ENCODE measurements at regions not wholly inside any gene's neighbourhood (a gene's known extent, or its start where the extent isn't known, plus 50 kb on each side); places are given as distances from the start of the nearest gene placed in this dataset.
A peak's percentile ranks its signal among the peaks of the same experiment; 100 is the strongest.

DNA sequence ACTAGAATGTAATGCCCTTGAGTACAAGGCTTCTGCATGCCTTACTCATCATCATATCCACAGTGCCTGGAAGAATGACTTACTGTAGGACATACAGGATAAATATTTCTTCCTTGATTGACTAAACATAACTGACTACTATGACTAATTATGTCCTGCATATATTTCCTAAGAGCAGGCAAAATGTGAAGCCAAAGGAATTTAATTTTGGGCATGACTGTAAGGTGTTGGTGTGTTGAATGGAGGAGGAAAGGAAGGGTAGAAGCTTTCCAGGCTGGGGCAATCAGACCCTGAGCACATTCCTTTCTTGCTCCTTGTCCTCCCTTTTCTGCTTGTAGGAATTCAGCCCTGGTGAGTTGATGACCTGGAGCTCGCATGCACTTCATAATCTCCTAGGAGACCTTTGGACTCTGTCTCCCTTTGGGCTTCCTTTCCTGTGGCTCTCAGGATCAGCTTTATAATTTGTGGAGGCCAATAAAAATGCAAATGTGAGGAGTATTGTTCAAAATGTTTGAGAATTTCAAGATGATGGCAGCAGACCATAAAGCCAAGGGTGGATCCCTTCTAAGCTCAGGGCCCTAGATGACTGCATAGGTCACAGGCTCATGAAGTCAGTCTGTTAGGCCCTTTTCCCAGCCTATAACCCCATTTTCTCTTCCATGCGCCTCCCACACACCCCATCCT is 174.0 kb downstream of the HMHB1 start:
- ChIA-PET POLR2A (no interaction called here), CTCF (no interaction called here)
- Histone ChIP-seq H3K27me3 (replicated peaks; ENCODE audit: control insufficient read depth, insufficient read depth, low read length) (no peaks in the 10 kb centered on the region), H3K4me3 (ENCODE audit: low read depth, low read length) (no peak overlapping the region), H3K36me3 (ENCODE audit: control insufficient read depth, insufficient read depth, low read length) (no peaks in the 10 kb centered on the region), H3K9me3 (no peaks in the 10 kb centered on the region; the same call in 1 of the 2 replicates), H3K4me1 (peaks cover 10% of the 10 kb centered on the region)
- intact Hi-C loops (cut with micrococcal nuclease; ENCODE audit: unreplicated experiment) = no loop called here
- Mint-ChIP-seq H3K9me3 (ENCODE audit: unreplicated experiment) (no peaks in the 10 kb centered on the region), H3K27me3 (ENCODE audit: insufficient read depth, unreplicated experiment) (peaks cover 11% of the 10 kb centered on the region), H3K36me3 (ENCODE audit: insufficient read depth, unreplicated experiment) (no peaks in the 10 kb centered on the region), H3K4me3 (ENCODE audit: unreplicated experiment) (no peak overlapping the region), H3K4me1 (ENCODE audit: low read depth, unreplicated experiment) (peaks cover 15% of the 10 kb centered on the region), H3K27ac (ENCODE audit: unreplicated experiment) (no peak overlapping the region)
- TF ChIP-seq, protein P1, sequence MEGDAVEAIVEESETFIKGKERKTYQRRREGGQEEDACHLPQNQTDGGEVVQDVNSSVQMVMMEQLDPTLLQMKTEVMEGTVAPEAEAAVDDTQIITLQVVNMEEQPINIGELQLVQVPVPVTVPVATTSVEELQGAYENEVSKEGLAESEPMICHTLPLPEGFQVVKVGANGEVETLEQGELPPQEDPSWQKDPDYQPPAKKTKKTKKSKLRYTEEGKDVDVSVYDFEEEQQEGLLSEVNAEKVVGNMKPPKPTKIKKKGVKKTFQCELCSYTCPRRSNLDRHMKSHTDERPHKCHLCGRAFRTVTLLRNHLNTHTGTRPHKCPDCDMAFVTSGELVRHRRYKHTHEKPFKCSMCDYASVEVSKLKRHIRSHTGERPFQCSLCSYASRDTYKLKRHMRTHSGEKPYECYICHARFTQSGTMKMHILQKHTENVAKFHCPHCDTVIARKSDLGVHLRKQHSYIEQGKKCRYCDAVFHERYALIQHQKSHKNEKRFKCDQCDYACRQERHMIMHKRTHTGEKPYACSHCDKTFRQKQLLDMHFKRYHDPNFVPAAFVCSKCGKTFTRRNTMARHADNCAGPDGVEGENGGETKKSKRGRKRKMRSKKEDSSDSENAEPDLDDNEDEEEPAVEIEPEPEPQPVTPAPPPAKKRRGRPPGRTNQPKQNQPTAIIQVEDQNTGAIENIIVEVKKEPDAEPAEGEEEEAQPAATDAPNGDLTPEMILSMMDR (IDR thresholded peaks at IDR 0.05; ENCODE audit: insufficient read depth in 1 of 2, low read depth in 1 of 2, low read length in 1 of 2, severe bottlenecking in 1 of 2, unreplicated experiment in 1 of 2) = no peak
- BruUV-seq (replicated peaks) = no TSS peak
- DNase-seq = peak; percentile 6 to 46

DNA sequence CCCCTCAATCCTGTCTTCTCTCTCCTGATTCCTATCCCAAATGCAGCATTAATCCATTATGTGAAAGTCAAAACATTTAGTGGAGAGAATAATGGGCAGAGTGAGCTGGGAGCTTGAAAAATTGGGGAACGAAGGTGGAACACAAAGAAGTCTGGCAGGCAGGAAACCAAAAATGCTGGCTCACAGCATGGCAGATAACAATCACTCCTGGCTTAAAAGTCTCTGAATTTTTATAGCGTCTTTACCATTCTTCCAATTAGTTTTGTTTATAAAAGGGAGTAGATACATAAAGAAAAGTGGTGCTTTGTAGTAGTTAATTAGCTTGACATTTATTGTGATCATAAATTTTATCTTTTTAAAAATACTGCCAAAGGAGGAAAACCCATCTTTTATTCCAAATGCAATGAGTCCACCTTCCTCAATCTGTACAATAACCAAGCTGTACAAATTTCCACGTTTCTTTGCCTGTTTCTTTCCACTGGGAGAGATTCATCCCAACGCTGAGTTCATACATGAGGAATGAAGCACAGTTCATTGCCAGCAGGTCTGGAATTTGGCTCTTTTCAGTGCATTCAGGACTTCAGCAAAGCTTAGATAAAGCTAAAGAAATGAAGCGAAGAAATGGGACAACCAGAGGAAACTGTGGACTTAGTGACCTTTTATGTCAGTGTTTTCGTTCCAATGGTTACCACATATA is 174.7 kb downstream of the HMHB1 start:
- H3K36me3 ChIP-seq (ENCODE audit: control insufficient read depth, insufficient read depth, low read length) = no peaks in the 10 kb centered on the region
- Mint-ChIP-seq H3K36me3 (ENCODE audit: insufficient read depth, unreplicated experiment) (no peaks in the 10 kb centered on the region), H3K4me3 (ENCODE audit: unreplicated experiment) (no peak overlapping the region), H3K9me3 (ENCODE audit: unreplicated experiment) (no peaks in the 10 kb centered on the region), H3K27me3 (ENCODE audit: insufficient read depth, unreplicated experiment) (peaks cover 6% of the 10 kb centered on the region), H3K27ac (ENCODE audit: unreplicated experiment) (no peak overlapping the region), H3K4me1 (ENCODE audit: low read depth, unreplicated experiment) (peaks cover 15% of the 10 kb centered on the region)
- no TSS peak for BruUV-seq (replicated peaks)
- POLR2A ChIA-PET = no interaction called here
- TF ChIP-seq, protein P1 (IDR thresholded peaks at IDR 0.05; ENCODE audit: insufficient read depth in 1 of 2, low read depth in 1 of 2, low read length in 1 of 2, severe bottlenecking in 1 of 2, unreplicated experiment in 1 of 2) = no peak
- H3K4me3 ChIP-seq (ENCODE audit: low read depth, low read length) = no peak overlapping the region
- CTCF ChIA-PET = no interaction called here
- no peaks in the 10 kb centered on the region; the same call in 1 of the 2 replicates for H3K9me3 ChIP-seq
- no peak for DNase-seq
- peaks cover 10% of the 10 kb centered on the region for H3K4me1 ChIP-seq
- no peaks in the 10 kb centered on the region for H3K27me3 ChIP-seq (replicated peaks; ENCODE audit: control insufficient read depth, insufficient read depth, low read length)
- intact Hi-C loops (cut with micrococcal nuclease; ENCODE audit: unreplicated experiment) = no loop called here

DNA sequence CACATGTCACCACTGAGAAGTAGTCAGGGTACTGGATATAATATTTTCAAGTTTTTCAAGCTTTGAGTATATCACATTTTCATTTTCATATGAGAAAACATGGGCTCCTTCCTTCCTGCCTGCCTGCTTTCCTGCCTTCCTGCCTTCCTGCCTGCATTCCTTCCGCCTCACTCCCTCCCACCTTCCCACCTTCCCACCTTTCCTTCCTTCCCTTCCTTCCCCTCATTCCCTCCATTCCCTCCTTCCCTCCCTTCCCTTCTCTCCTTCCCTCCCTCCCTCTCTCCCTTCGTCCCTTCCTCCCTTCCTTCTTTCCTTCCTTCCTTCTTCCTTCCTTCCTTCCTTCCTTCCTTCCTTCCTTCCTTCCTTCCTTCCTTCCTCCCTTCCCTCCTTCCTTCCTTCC is 175.3 kb downstream of the HMHB1 start:
- CTCF ChIA-PET = no interaction called here
- TF ChIP-seq, protein P1 (IDR thresholded peaks at IDR 0.05; ENCODE audit: insufficient read depth in 1 of 2, low read depth in 1 of 2, low read length in 1 of 2, severe bottlenecking in 1 of 2, unreplicated experiment in 1 of 2) = no peak
- no peak overlapping the region for H3K27ac Mint-ChIP-seq (ENCODE audit: unreplicated experiment)
- H3K4me3 Mint-ChIP-seq (ENCODE audit: unreplicated experiment) = no peak overlapping the region
- BruUV-seq (replicated peaks) = no TSS peak
- Histone ChIP-seq H3K27me3 (replicated peaks; ENCODE audit: control insufficient read depth, insufficient read depth, low read length) (no peaks in the 10 kb centered on the region), H3K4me3 (ENCODE audit: low read depth, low read length) (no peak overlapping the region), H3K36me3 (ENCODE audit: control insufficient read depth, insufficient read depth, low read length) (no peaks in the 10 kb centered on the region), H3K4me1 (peaks cover 10% of the 10 kb centered on the region), H3K9me3 (no peaks in the 10 kb centered on the region; the same call in 1 of the 2 replicates)
- intact Hi-C loops (cut with micrococcal nuclease; ENCODE audit: unreplicated experiment) = no loop called here
- no peaks in the 10 kb centered on the region for H3K36me3 Mint-ChIP-seq (ENCODE audit: insufficient read depth, unreplicated experiment)
- H3K4me1 Mint-ChIP-seq (ENCODE audit: low read depth, unreplicated experiment) = peaks cover 15% of the 10 kb centered on the region
- no peak for DNase-seq
- POLR2A ChIA-PET = no interaction called here
- H3K27me3 Mint-ChIP-seq (ENCODE audit: insufficient read depth, unreplicated experiment) = peaks cover 6% of the 10 kb centered on the region
- no peaks in the 10 kb centered on the region for H3K9me3 Mint-ChIP-seq (ENCODE audit: unreplicated experiment)

Measured in Caco-2 (cell line).